ENCODE measurements at regions not wholly inside any gene's neighbourhood (a gene's known extent, or its start where the extent isn't known, plus 50 kb on each side); places are given as distances from the start of the nearest gene placed in this dataset.

DNA sequence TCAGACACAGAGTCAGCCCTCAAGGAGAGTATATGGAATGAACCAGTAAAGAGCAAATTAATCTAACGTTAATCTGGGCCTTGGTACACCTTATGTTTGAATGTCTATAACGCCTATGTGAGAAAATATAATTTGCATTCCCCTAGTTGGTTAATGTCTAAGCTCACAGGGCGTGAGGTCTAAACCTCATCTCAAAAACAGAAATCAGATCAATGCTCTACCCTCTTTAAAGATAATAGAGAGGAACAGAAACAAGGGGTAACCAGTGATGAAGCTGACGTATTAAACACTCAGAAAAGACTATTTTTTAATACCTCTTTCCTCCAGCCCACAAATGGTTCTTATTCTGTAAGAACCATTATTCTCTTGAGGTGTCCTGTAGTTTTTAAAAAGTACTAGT lies 369.2 kb upstream of the NOCT start:
- TF ChIP-seq, protein P1, sequence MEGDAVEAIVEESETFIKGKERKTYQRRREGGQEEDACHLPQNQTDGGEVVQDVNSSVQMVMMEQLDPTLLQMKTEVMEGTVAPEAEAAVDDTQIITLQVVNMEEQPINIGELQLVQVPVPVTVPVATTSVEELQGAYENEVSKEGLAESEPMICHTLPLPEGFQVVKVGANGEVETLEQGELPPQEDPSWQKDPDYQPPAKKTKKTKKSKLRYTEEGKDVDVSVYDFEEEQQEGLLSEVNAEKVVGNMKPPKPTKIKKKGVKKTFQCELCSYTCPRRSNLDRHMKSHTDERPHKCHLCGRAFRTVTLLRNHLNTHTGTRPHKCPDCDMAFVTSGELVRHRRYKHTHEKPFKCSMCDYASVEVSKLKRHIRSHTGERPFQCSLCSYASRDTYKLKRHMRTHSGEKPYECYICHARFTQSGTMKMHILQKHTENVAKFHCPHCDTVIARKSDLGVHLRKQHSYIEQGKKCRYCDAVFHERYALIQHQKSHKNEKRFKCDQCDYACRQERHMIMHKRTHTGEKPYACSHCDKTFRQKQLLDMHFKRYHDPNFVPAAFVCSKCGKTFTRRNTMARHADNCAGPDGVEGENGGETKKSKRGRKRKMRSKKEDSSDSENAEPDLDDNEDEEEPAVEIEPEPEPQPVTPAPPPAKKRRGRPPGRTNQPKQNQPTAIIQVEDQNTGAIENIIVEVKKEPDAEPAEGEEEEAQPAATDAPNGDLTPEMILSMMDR (conservative IDR thresholded peaks at IDR 0.05; ENCODE audit: low read length) = no peak
- TF ChIP-seq EZH2phosphoT487 (IDR thresholded peaks at IDR 0.05; ENCODE audit: borderline replicate concordance) = no peak
